IPS-18a (cell line): ENCODE measurements at regions not wholly inside any gene's neighbourhood (a gene's known extent, or its start where the extent isn't known, plus 50 kb on each side); places are given as distances from the start of the nearest gene placed in this dataset.

ENCODE experiments used
- H3K27ac ChIP-seq: one replicate; pipeline ENCODE4 v1.5.1; 2013; ENCODE audit warnings: low read length
- H3K27me3 ChIP-seq: one replicate; pipeline ENCODE4 v1.6.1; 2013; ENCODE audit warnings: mild to moderate bottlenecking, low read length; ENCODE audit not compliant: control insufficient read depth, insufficient read depth
- H3K36me3 ChIP-seq: one replicate; pipeline ENCODE4 v1.6.1; 2013; ENCODE audit warnings: low read depth, low read length; ENCODE audit not compliant: control insufficient read depth
- H3K4me1 ChIP-seq: one replicate; pipeline ENCODE4 v1.6.1; 2013; ENCODE audit warnings: low read depth, low read length; ENCODE audit not compliant: control insufficient read depth
- H3K4me3 ChIP-seq: one replicate; pipeline ENCODE4 v1.5.1; 2013; ENCODE audit warnings: low read length
- H3K9ac ChIP-seq: one replicate; pipeline ENCODE4 v1.6.1; 2013; ENCODE audit warnings: mild to moderate bottlenecking, low read length, moderate library complexity
- H3K9me3 ChIP-seq: one replicate; pipeline ENCODE4 v1.6.1; 2013; ENCODE audit warnings: low read depth, low read length; ENCODE audit not compliant: control insufficient read depth

DNA sequence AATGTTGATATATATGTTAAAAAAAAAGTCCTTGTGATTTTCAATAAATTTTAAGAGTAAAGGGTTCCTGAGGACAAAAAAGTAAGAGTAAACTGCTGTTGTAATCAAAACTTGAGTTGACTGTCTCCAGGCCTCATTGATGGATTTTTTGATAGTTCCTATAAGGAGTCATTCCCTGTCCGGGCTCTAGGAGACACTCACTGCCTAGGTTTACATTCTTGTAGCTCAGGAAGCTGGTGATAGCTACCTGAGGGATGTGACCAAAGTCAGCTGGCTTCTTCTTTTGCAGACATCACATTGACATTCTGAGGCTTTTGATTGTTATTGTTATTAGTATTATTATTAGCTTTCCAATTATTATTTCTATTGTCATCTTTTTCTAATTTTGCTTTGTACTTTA lies 116.5 kb upstream of the FBXL7 start:
- Histone ChIP-seq H3K4me3 (no peak overlapping the region), H3K9ac (no peak overlapping the region), H3K27ac (no peak overlapping the region), H3K27me3 (no peaks in the 10 kb centered on the region), H3K4me1 (no peaks in the 10 kb centered on the region), H3K9me3 (no peaks in the 10 kb centered on the region), H3K36me3 (no peaks in the 10 kb centered on the region)

DNA sequence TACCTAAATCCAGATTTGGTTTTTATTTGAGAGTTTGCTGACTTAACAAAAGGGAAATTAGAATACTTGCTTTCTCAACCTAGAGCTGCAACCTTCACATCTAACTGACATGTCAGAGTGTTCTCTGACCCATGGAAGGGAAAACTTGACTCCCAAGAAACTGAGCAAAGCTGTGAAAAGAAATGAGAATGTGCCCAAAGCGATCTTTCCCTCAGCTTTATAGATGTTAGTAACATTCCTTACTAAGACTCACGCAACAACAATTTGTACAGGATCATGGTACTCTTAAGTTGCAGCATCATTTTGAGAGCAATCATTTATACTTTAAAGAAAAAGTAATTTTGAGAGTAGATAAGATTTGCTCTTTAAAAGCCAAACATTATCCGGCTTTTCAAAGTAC lies 117.0 kb upstream of the FBXL7 start:
- H3K36me3 ChIP-seq = no peaks in the 10 kb centered on the region
- H3K9ac ChIP-seq = no peak overlapping the region
- no peaks in the 10 kb centered on the region for H3K4me1 ChIP-seq
- no peaks in the 10 kb centered on the region for H3K9me3 ChIP-seq
- no peak overlapping the region for H3K27ac ChIP-seq
- no peak overlapping the region for H3K4me3 ChIP-seq
- H3K27me3 ChIP-seq = no peaks in the 10 kb centered on the region

DNA sequence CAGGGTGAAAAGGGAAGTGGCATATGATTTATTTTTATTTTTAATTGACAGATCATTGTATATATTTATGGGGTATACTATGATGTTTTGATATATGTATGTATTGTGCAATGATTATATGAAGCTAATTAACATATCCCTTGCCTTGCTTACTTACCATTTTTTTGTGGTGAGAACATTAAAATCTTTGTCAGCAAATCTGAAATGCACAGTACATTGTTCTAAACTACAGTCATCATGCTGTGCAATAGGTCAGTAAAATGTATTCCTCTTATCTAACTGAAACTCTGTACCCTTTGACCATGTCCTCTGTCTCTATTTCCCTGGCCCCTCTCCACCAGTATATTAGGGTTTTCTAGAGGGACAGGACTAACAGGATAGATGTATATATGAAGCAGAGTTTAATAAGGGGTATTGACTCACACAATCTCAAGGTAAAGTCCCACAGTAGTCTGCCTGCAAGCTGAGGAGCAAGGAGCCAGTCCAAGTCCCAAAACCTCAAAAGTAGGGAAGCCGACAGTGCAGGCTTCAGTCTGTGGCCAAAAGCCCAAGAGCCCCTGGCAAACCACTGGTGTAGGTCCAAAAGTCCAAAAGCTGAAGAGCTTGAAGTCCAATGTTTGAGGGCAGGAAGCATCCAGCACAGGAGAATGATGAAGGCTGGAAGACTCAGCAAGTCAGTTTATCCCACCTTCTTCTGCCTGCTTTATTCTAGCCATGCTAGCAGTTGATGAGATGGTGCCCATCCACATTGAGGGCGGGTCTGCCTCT lies 122.2 kb upstream of the FBXL7 start:
- no peaks in the 10 kb centered on the region for H3K36me3 ChIP-seq
- no peak overlapping the region for H3K4me3 ChIP-seq
- no peak overlapping the region for H3K9ac ChIP-seq
- H3K27me3 ChIP-seq = no peaks in the 10 kb centered on the region
- no peak overlapping the region for H3K27ac ChIP-seq
- no peaks in the 10 kb centered on the region for H3K4me1 ChIP-seq
- no peaks in the 10 kb centered on the region for H3K9me3 ChIP-seq

DNA sequence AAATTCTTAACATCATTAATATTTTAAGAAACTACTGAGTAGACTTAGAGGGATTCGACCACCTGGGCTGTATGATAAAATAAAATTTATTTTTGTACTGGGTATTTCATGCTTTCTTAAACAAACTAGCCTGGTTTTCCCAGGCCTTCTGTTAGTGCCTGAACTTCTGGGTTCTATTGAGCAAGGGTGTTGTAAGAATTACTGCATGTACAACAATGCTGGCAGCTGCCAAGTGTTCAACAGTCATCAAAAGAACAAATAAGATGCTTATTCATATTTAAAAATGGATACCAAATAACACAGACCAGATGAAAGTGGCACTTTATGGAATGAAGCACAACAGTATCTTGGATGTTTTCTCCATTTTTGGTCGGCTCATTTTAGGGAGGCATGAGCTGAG lies 123.2 kb upstream of the FBXL7 start:
- Histone ChIP-seq H3K4me1 (no peaks in the 10 kb centered on the region), H3K27me3 (no peaks in the 10 kb centered on the region), H3K4me3 (no peak overlapping the region), H3K36me3 (no peaks in the 10 kb centered on the region), H3K9me3 (no peaks in the 10 kb centered on the region), H3K27ac (no peak overlapping the region), H3K9ac (no peak overlapping the region)

DNA sequence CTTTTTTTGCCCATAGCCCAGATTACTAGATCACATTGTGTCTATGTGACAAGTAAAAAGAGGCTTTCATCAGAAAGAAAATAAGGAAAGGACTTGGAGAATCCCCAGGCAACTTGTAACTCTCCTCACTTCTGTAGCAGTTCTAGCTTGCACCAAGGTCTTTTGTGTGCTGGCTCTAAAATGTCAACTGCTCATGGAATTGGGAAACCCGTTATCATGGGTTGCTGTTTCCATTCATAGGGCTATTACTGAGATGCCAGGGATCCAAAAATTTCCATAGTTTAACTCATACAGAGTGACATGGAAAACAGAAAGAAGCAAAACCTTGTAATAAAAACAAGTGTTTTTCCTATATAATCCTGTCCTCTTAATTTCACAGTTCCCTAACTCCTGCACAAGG lies 123.9 kb upstream of the FBXL7 start:
- Histone ChIP-seq H3K4me1 (no peaks in the 10 kb centered on the region), H3K9me3 (no peaks in the 10 kb centered on the region), H3K36me3 (no peaks in the 10 kb centered on the region), H3K27ac (no peak overlapping the region), H3K27me3 (no peaks in the 10 kb centered on the region), H3K9ac (no peak overlapping the region), H3K4me3 (no peak overlapping the region)

DNA sequence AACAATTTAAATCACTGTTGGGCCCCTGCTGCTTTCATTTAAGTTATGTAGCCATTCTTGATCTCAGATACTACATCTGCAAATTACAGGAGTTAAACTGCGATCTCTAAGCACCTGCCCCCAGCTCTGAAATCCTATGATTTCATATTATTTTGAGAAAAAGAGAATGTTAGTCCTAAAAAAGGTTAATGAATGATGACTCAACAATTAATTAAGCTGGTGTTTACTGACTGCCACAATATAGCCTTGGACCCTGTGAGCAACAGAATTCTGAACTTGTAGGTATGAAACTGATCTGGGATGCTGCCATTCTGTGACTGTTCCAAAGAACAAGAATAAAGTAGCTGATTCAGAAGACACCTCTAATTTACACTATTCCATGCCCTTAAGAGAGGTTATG lies 124.4 kb upstream of the FBXL7 start:
- Histone ChIP-seq H3K4me1 (no peaks in the 10 kb centered on the region), H3K36me3 (no peaks in the 10 kb centered on the region), H3K9me3 (no peaks in the 10 kb centered on the region), H3K9ac (no peak overlapping the region), H3K27ac (no peak overlapping the region), H3K4me3 (no peak overlapping the region), H3K27me3 (no peaks in the 10 kb centered on the region)

DNA sequence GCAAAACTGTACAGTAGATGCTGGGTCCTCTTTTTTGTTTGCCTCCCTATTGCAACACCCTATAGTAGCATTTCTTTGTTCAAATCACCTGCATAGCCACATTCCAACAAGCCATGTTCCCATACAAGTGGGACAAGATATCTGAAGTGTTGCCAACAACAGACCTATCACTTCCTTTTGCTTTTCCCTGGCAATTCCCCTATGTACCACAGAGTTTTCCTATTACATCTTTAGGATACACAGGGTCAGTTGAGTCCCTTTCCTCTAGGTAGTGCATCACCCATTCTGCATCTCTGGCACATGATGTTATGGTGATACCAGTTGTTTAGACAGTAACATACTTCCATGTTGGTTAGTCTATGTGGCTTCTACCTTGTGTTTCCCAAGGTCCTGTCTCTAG lies 125.1 kb upstream of the FBXL7 start:
- Histone ChIP-seq H3K4me1 (no peaks in the 10 kb centered on the region), H3K27me3 (no peaks in the 10 kb centered on the region), H3K27ac (no peak overlapping the region), H3K9ac (no peak overlapping the region), H3K9me3 (no peaks in the 10 kb centered on the region), H3K36me3 (no peaks in the 10 kb centered on the region), H3K4me3 (no peak overlapping the region)

DNA sequence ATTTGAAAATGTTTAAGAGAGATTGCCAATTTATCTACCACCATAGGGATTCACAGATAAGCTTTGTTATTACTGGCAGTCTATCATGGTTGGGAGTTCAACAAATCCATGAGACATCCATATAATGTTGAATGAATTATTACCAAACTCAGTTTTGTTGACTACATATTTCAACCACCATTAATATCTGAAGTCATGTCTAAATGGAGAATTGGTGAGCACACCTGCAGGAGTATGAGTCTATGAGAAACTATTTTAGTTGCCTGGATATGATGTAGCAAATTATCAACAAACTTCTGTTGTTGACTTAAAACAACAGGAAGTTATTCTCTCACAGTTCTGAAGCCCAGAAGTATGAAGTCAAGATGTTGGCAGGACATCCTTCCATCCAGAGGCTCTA lies 126.8 kb upstream of the FBXL7 start:
- no peaks in the 10 kb centered on the region for H3K27me3 ChIP-seq
- no peak overlapping the region for H3K27ac ChIP-seq
- H3K4me1 ChIP-seq = no peaks in the 10 kb centered on the region
- H3K4me3 ChIP-seq = no peak overlapping the region
- no peaks in the 10 kb centered on the region for H3K36me3 ChIP-seq
- no peaks in the 10 kb centered on the region for H3K9me3 ChIP-seq
- no peak overlapping the region for H3K9ac ChIP-seq

DNA sequence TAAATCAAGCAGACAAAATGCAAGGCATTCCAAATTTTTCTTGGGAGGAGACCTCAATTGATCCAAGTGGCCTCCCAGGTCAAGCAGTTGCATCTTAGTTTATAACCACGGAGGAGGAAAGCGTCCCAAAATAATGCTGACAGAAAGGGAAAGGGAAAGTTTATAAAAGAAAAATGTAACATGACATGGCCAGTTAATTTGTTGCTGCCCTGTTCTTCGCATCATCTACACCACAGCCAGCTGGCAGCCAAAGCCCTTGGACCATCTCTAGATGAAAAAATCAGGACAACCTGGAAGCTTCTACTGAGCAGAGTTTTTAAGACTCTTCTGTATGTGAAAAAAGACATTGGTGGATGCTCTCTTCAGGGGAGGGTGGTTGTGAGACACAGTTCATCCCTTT lies 128.8 kb upstream of the FBXL7 start:
- no peaks in the 10 kb centered on the region for H3K36me3 ChIP-seq
- no peaks in the 10 kb centered on the region for H3K9me3 ChIP-seq
- no peaks in the 10 kb centered on the region for H3K27me3 ChIP-seq
- no peaks in the 10 kb centered on the region for H3K4me1 ChIP-seq
- H3K4me3 ChIP-seq = no peak overlapping the region
- no peak overlapping the region for H3K9ac ChIP-seq
- H3K27ac ChIP-seq = no peak overlapping the region

DNA sequence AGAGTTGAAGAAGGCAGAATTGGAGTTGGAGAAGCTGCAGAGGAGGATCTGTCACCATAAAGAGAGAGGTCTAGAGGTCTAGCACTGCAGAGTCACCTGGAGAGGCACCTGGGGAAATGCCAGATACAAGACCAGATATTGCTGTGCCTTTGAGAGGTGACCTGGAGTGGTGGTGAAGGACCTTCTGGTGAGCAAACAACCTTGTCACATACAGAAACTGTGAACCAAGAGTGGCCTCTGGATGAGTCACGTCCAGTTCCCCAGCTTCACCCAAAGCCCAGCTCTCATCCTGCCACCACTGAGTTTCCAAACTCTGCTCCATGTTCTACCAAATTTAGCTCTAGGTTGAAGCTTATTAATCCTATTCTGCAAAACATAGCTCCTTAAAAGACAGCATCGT lies 131.1 kb upstream of the FBXL7 start:
- Histone ChIP-seq H3K4me1 (no peaks in the 10 kb centered on the region), H3K27ac (no peak overlapping the region)

DNA sequence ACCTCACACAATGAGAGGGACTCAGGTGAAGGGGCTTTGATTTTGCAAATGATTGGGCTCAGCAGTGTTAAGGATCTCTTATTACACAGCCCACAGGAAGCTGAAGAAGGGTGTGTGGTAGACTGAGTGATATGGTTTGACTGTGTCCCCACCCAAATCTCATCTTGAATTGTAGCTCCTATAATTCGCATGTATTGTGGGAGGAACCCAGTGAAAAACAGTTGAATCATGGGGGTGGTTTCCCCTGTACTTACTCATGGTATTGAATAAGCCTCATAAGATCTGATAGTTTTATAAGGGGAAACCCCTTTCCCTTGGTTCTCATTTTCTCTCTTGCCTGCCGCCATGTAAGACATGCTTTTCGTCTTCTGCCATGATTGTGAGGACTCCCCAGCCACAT lies 132.5 kb upstream of the FBXL7 start:
- H3K4me1 ChIP-seq = no peaks in the 10 kb centered on the region
- H3K9me3 ChIP-seq = no peaks in the 10 kb centered on the region
- no peak overlapping the region for H3K4me3 ChIP-seq
- H3K27ac ChIP-seq = no peak overlapping the region
- no peak overlapping the region for H3K9ac ChIP-seq
- H3K27me3 ChIP-seq = no peaks in the 10 kb centered on the region
- no peaks in the 10 kb centered on the region for H3K36me3 ChIP-seq

More for the DNA sequence above, 131.1 kb upstream of the FBXL7 start:
- Histone ChIP-seq H3K27me3 (no peaks in the 10 kb centered on the region), H3K36me3 (no peaks in the 10 kb centered on the region), H3K4me3 (no peak overlapping the region), H3K9me3 (no peaks in the 10 kb centered on the region), H3K9ac (no peak overlapping the region)

DNA sequence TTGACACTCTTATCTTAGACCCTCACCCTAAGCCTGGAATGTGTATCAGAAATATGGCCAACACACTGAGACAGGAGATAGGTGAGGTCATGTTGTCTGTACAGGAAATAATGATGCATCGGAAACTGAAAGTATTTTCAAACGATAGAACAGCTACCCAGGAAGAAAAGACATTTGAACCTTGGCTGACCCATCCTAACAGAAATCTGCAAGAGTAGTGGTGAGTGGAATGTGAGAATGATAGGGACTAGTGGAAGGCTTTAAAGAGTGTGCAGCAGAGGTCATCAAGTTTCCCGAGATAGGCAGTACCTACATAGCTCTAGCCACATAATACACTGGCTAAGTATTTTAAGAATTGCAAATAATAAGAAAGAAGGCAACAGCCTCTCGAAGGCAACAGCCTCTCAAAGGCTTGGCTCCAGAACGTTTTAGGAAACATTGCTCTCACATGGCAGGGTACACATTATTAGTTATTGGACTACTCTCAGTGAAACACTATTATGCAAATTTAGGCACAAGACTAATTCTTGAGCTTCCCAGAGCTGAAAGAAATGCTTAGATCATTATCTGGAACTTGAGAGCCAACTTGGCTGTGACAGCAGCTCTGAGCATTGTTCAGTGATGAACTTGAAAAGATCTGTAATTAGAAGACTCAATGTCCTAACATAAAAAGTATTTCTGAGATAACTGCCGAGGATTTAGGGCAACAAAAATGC lies 133.1 kb upstream of the FBXL7 start:
- H3K27me3 ChIP-seq = no peaks in the 10 kb centered on the region
- no peaks in the 10 kb centered on the region for H3K9me3 ChIP-seq
- H3K4me1 ChIP-seq = no peaks in the 10 kb centered on the region
- H3K9ac ChIP-seq = no peak overlapping the region
- H3K4me3 ChIP-seq = no peak overlapping the region
- no peaks in the 10 kb centered on the region for H3K36me3 ChIP-seq
- H3K27ac ChIP-seq = no peak overlapping the region
